MCF 10A (cell line): ENCODE measurements at regions not wholly inside any gene's neighbourhood (a gene's known extent, or its start where the extent isn't known, plus 50 kb on each side); places are given as distances from the start of the nearest gene placed in this dataset.

ENCODE experiments used
- BruUV-seq: library from RNA; stranded (reverse); fragments of 400-500 nt; replicated peaks from 2 replicates; lab custom pipeline; 2021; lab: Mats Ljungman, UMichigan
- CTCF ChIA-PET: fragments of 300-600 bp; sonication (Branson Sonifier 250); formaldehyde crosslinking; extraction: SDS; loops from one replicate; lab custom pipeline; 2021; ENCODE audit warnings: antibody characterized with exemption, inconsistent platforms; lab: Yijun Ruan, JAX
- POLR2A ChIA-PET: fragments of 300-600, 350-650 bp; sonication (Branson Sonifier 250); formaldehyde crosslinking; extraction: SDS; loops from one replicate; lab custom pipeline; 2020; ENCODE audit warnings: antibody characterized with exemption, inconsistent platforms; lab: Yijun Ruan, JAX
- DNase-seq: peaks from one replicate; pipeline ENCODE4 v3.0.0-alpha.2; 2018; ENCODE audit not compliant: unreplicated experiment
- H3K27ac Mint-ChIP-seq: one replicate; pipeline ENCODE4 v1.8.0; 2022; ENCODE audit warnings: mild to moderate bottlenecking, low read depth, mixed read lengths; ENCODE audit not compliant: unreplicated experiment
- H3K27me3 Mint-ChIP-seq: one replicate; pipeline ENCODE4 v1.8.0; 2022; ENCODE audit warnings: mixed read lengths; ENCODE audit not compliant: insufficient read depth, unreplicated experiment
- H3K36me3 Mint-ChIP-seq: one replicate; pipeline ENCODE4 v1.8.0; 2022; ENCODE audit warnings: mild to moderate bottlenecking, moderate library complexity, mixed read lengths; ENCODE audit not compliant: insufficient read depth, unreplicated experiment
- H3K4me1 Mint-ChIP-seq: one replicate; pipeline ENCODE4 v1.8.0; 2022; ENCODE audit warnings: mixed read lengths; ENCODE audit not compliant: insufficient read depth, unreplicated experiment
- H3K4me3 Mint-ChIP-seq: one replicate; pipeline ENCODE4 v1.8.0; 2022; ENCODE audit warnings: mild to moderate bottlenecking, moderate library complexity, mixed read lengths; ENCODE audit not compliant: unreplicated experiment
- H3K9me3 Mint-ChIP-seq: one replicate; pipeline ENCODE4 v1.8.0; 2022; ENCODE audit warnings: mixed read lengths; ENCODE audit not compliant: unreplicated experiment
- CTCF ChIP-seq: fragments of 200-600 bp; IDR thresholded peaks from one replicate; pipeline ENCODE4 v1.8.0; 2022; ENCODE audit warnings: antibody characterized with exemption, mild to moderate bottlenecking; ENCODE audit not compliant: unreplicated experiment
- intact Hi-C: fragments of 100-400 bp; cut with micrococcal nuclease; formaldehyde crosslinking; loops from 2 replicates; pipeline ENCODE4 v1.14.1; 2022

GRCh38 chr2:34822616-34823015 is 1223.5 kb upstream of the FAM98A start:
- Mint-ChIP-seq H3K4me1 (no peaks in the 10 kb centered on the region), H3K4me3 (no peak overlapping the region), H3K9me3 (no peaks in the 10 kb centered on the region), H3K27me3 (peaks cover 25% of the 10 kb centered on the region), H3K36me3 (no peaks in the 10 kb centered on the region), H3K27ac (no peak overlapping the region)
- CTCF ChIA-PET, result no interaction called here
- POLR2A ChIA-PET, result no interaction called here
- DNase-seq, result no peak
- BruUV-seq, result no TSS peak
- intact Hi-C loops, result no loop called here
- TF ChIP-seq CTCF, result no peak

GRCh38 chr2:34815052-34815741 is 1216.1 kb upstream of the FAM98A start:
- no TSS peak for BruUV-seq
- no peaks in the 10 kb centered on the region for H3K4me1 Mint-ChIP-seq
- H3K27me3 Mint-ChIP-seq, result no peaks in the 10 kb centered on the region
- no peak for DNase-seq
- no peak for TF ChIP-seq CTCF
- CTCF ChIA-PET, result no interaction called here
- intact Hi-C loops, result no loop called here
- H3K27ac Mint-ChIP-seq, result no peak overlapping the region
- H3K4me3 Mint-ChIP-seq, result no peak overlapping the region
- H3K9me3 Mint-ChIP-seq, result no peaks in the 10 kb centered on the region
- H3K36me3 Mint-ChIP-seq, result no peaks in the 10 kb centered on the region
- POLR2A ChIA-PET, result no interaction called here

GRCh38 chr2:34810456-34810855 is 1211.4 kb upstream of the FAM98A start:
- no TSS peak for BruUV-seq
- POLR2A ChIA-PET, result no interaction called here
- no peaks in the 10 kb centered on the region for H3K27me3 Mint-ChIP-seq

GRCh38 chr2:34808426-34808825 is 1209.3 kb upstream of the FAM98A start:
- no TSS peak for BruUV-seq
- H3K4me1 Mint-ChIP-seq, result no peaks in the 10 kb centered on the region
- intact Hi-C loops, result no loop called here
- no peak for DNase-seq
- H3K27ac Mint-ChIP-seq, result no peak overlapping the region
- no peak overlapping the region for H3K4me3 Mint-ChIP-seq
- no peaks in the 10 kb centered on the region for H3K27me3 Mint-ChIP-seq
- no peaks in the 10 kb centered on the region for H3K9me3 Mint-ChIP-seq
- CTCF ChIA-PET, result no interaction called here
- POLR2A ChIA-PET, result no interaction called here
- TF ChIP-seq CTCF, result no peak
- no peaks in the 10 kb centered on the region for H3K36me3 Mint-ChIP-seq

More at GRCh38 chr2:34810456-34810855, 1211.4 kb upstream of the FAM98A start:
- CTCF ChIA-PET, result no interaction called here
- no peak for DNase-seq
- no peak overlapping the region for H3K27ac Mint-ChIP-seq
- intact Hi-C loops, result no loop called here
- H3K9me3 Mint-ChIP-seq, result no peaks in the 10 kb centered on the region
- no peaks in the 10 kb centered on the region for H3K4me1 Mint-ChIP-seq
- H3K36me3 Mint-ChIP-seq, result no peaks in the 10 kb centered on the region
- TF ChIP-seq CTCF, result no peak
- no peak overlapping the region for H3K4me3 Mint-ChIP-seq
